OCI-LY1 (cell line): ENCODE measurements at regions not wholly inside any gene's neighbourhood (a gene's known extent, or its start where the extent isn't known, plus 50 kb on each side); places are given as distances from the start of the nearest gene placed in this dataset.

Source experiments
- H2AFZ ChIP-seq: fragments of 200-600 bp; sonication (generic), shearing (Covaris generic); 2 replicates; pipeline ENCODE4 v1.6.0; 2014; ENCODE audit warnings: antibody characterized with exemption, mild to moderate bottlenecking, low read length
- H3F3A ChIP-seq: fragments of 200-600 bp; sonication (generic), shearing (Covaris generic); 2 replicates; pipeline ENCODE4 v1.6.0; 2014; ENCODE audit warnings: mild to moderate bottlenecking, antibody characterized with exemption, low read length, moderate library complexity; ENCODE audit not compliant: insufficient read depth
- H3K27ac ChIP-seq: fragments of 200-600 bp; sonication (generic); 2 replicates; pipeline ENCODE4 v1.5.1; 2014; ENCODE audit warnings: low read length, mixed run types, mild to moderate bottlenecking, low read depth; ENCODE audit not compliant: poor library complexity, severe bottlenecking
- H3K27me3 ChIP-seq: fragments of 200-600 bp; sonication (generic); 2 replicates; pipeline ENCODE4 v1.6.0; 2014; ENCODE audit warnings: antibody characterized with exemption, mild to moderate bottlenecking, low read length, moderate library complexity; ENCODE audit not compliant: insufficient read depth
- H3K36me3 ChIP-seq: fragments of 200-600 bp; sonication (generic); 2 replicates; pipeline ENCODE4 v1.6.1; 2014; ENCODE audit warnings: mild to moderate bottlenecking, antibody characterized with exemption, low read length, moderate library complexity, mixed read lengths; ENCODE audit not compliant: insufficient read depth
- H3K4me1 ChIP-seq: fragments of 200-600 bp; sonication (generic); 2 replicates; pipeline ENCODE4 v1.5.1; 2014; ENCODE audit warnings: mild to moderate bottlenecking, low read length, moderate library complexity; ENCODE audit not compliant: insufficient read depth, severe bottlenecking
- H3K4me2 ChIP-seq: fragments of 200-600 bp; sonication (generic), shearing (Covaris generic); 2 replicates; pipeline ENCODE4 v1.6.1; 2014; ENCODE audit warnings: low read length
- H3K4me3 ChIP-seq: fragments of 200-600 bp; sonication (generic); 2 replicates; pipeline ENCODE4 v1.5.1; 2014; ENCODE audit warnings: low read length, low read depth, mild to moderate bottlenecking, mixed read lengths; ENCODE audit not compliant: poor library complexity, severe bottlenecking
- H3K79me2 ChIP-seq: fragments of 200-600 bp; shearing (Covaris generic); 2 replicates; pipeline ENCODE4 v1.6.1; 2016; ENCODE audit warnings: mixed run types, low read length, mixed read lengths; ENCODE audit not compliant: insufficient read depth
- H3K9ac ChIP-seq: fragments of 200-600 bp; sonication (generic), shearing (Covaris generic); 2 replicates; pipeline ENCODE4 v1.6.1; 2014; ENCODE audit warnings: mild to moderate bottlenecking, low read length, mixed read lengths
- H3K9me2 ChIP-seq: fragments of 200-600 bp; sonication (generic), shearing (Covaris generic); 2 replicates; pipeline ENCODE4 v1.6.1; 2014; ENCODE audit warnings: low read depth, mild to moderate bottlenecking, low read length, mixed read lengths
- H3K9me3 ChIP-seq: fragments of 200-600 bp; shearing (Covaris generic); 2 replicates; pipeline ENCODE4 v1.6.1; 2014; ENCODE audit warnings: low read length, mixed read lengths
- H4K20me1 ChIP-seq: fragments of 200-600 bp; sonication (generic), shearing (Covaris generic); 2 replicates; pipeline ENCODE4 v1.6.0; 2016; ENCODE audit warnings: mild to moderate bottlenecking, low read length; ENCODE audit not compliant: insufficient read depth
- EZH2 ChIP-seq: fragments of 200-600 bp; sonication (generic), shearing (Covaris generic); IDR thresholded peaks from 2 replicates; pipeline ENCODE4 v1.8.0; 2017; ENCODE audit warnings: borderline replicate concordance, mixed run types, mild to moderate bottlenecking, antibody characterized with exemption, low read length, moderate library complexity, mixed read lengths
- TF ChIP-seq, protein P1 (sequence below): fragments of 200-600 bp; sonication (generic), shearing (Covaris generic); IDR thresholded peaks from 2 replicates; pipeline ENCODE4 v1.5.1; 2017; ENCODE audit warnings: mild to moderate bottlenecking, antibody characterized with exemption, low read length, moderate library complexity, mixed read lengths

DNA sequence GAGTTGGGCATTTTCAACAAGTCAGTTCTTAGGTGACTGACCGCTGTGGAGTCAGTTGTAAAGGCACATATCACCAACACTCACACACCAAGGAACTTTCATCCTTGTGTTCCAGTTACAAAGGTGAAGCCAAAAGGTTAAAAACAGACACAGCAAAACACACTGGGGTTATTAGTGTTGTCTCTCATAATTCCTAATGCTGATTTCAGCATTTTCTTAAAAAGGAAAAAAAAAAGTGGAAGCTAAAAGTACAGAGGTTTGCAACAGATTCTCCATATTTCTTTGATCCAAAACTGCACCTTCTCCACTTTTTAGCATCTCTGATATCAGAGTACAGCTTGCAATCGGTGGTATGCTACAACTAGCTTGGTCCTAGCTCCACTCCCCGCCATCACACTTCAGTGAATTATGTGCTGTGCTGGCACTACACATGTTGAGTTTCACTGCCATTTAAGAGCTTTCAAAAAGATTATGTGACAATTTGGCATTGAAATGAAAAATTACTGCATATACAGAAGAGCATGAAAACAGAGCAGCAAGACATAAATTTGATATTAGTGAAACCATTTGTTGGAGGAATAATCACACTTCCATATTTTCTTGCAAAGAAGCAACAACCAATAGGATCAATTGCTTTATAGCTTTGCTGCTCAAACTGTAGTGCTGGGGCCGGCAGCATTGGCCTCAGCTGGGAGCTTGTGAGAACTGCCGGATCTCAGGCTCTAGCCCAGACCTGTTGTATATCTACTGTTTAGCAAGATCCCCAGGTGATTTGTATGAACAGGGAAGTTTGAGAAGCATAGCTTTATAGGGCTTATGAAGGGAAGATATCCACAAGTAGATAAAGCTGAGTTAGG, 62.3 kb upstream of the DAPL1 start:
- no peaks in the 10 kb centered on the region for H3F3A ChIP-seq
- no peak overlapping the region for H3K4me3 ChIP-seq
- H3K36me3 ChIP-seq, result no peaks in the 10 kb centered on the region
- no peaks in the 10 kb centered on the region for H4K20me1 ChIP-seq
- no peak overlapping the region for H3K4me2 ChIP-seq
- no peaks in the 10 kb centered on the region for H3K27me3 ChIP-seq
- no peaks in the 10 kb centered on the region for H3K9me2 ChIP-seq
- H3K79me2 ChIP-seq, result no peaks in the 10 kb centered on the region
- no peaks in the 10 kb centered on the region for H3K4me1 ChIP-seq
- H2AFZ ChIP-seq, result no peak overlapping the region
- H3K9me3 ChIP-seq, result no peaks in the 10 kb centered on the region
- H3K9ac ChIP-seq, result no peak overlapping the region
- H3K27ac ChIP-seq, result no peak overlapping the region
- no peak for TF ChIP-seq EZH2
- TF ChIP-seq, protein P1, sequence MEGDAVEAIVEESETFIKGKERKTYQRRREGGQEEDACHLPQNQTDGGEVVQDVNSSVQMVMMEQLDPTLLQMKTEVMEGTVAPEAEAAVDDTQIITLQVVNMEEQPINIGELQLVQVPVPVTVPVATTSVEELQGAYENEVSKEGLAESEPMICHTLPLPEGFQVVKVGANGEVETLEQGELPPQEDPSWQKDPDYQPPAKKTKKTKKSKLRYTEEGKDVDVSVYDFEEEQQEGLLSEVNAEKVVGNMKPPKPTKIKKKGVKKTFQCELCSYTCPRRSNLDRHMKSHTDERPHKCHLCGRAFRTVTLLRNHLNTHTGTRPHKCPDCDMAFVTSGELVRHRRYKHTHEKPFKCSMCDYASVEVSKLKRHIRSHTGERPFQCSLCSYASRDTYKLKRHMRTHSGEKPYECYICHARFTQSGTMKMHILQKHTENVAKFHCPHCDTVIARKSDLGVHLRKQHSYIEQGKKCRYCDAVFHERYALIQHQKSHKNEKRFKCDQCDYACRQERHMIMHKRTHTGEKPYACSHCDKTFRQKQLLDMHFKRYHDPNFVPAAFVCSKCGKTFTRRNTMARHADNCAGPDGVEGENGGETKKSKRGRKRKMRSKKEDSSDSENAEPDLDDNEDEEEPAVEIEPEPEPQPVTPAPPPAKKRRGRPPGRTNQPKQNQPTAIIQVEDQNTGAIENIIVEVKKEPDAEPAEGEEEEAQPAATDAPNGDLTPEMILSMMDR, result no peak

DNA sequence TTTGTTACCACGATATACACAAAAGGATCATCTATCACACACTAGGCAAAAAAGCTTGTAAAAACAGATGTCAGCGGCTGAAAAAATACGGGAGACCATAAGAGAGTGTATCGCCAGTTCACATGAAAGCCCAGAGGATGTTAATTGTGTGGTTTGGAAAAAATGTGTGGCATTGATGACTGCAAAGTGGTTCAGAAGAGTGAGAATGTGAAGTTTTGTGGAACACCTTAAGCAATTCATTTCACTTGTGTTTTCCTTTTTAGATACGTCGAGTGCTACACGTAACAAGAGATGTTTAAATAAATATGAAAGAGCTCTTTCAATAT, 61.7 kb upstream of the DAPL1 start:
- TF ChIP-seq EZH2, result no peak
- TF ChIP-seq, protein P1, result no peak
- Histone ChIP-seq H3K9me3 (no peaks in the 10 kb centered on the region), H3K9ac (no peak overlapping the region), H3F3A (no peaks in the 10 kb centered on the region), H3K9me2 (no peaks in the 10 kb centered on the region), H3K4me3 (no peak overlapping the region), H3K4me2 (no peak overlapping the region), H4K20me1 (no peaks in the 10 kb centered on the region), H3K36me3 (no peaks in the 10 kb centered on the region), H3K4me1 (no peaks in the 10 kb centered on the region), H2AFZ (no peak overlapping the region), H3K79me2 (no peaks in the 10 kb centered on the region), H3K27me3 (no peaks in the 10 kb centered on the region), H3K27ac (no peak overlapping the region)

DNA sequence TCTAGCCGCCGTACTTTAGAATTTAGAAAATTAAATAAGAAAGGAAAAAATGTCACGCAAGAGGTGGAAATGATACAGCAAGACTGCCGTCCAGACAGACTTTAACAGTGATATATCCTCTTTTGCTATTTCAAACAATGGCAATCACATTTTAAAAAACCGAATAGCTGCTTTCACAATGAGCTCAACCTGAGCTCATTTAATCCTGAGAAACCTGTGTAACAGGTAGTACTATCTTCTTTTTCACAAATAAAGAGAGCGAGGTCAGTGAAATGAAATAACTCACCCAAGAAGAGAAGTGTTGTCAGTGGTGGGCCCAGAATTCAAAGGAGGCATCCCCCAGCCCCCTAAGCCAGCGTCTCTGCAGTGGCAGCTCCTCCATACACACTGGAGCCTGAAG, 60.7 kb upstream of the DAPL1 start:
- no peaks in the 10 kb centered on the region for H3K4me1 ChIP-seq
- no peaks in the 10 kb centered on the region for H3F3A ChIP-seq
- no peak overlapping the region for H3K4me3 ChIP-seq
- no peak overlapping the region for H3K27ac ChIP-seq
- H3K27me3 ChIP-seq, result no peaks in the 10 kb centered on the region
- H3K4me2 ChIP-seq, result no peak overlapping the region
- no peaks in the 10 kb centered on the region for H3K79me2 ChIP-seq
- H3K9me3 ChIP-seq, result no peaks in the 10 kb centered on the region
- H4K20me1 ChIP-seq, result no peaks in the 10 kb centered on the region
- H2AFZ ChIP-seq, result no peak overlapping the region
- no peaks in the 10 kb centered on the region for H3K36me3 ChIP-seq
- no peak overlapping the region for H3K9ac ChIP-seq
- no peaks in the 10 kb centered on the region for H3K9me2 ChIP-seq
- TF ChIP-seq, protein P1, result no peak
- TF ChIP-seq EZH2, result no peak
